Uterus (tissue), 2 donors: ENCODE measurements at regions not wholly inside any gene's neighbourhood (a gene's known extent, or its start where the extent isn't known, plus 50 kb on each side); places are given as distances from the start of the nearest gene placed in this dataset.

Experiments used
- POLR2A ChIP-seq, 2 donors: fragments of 450-650 bp; IDR thresholded peaks; one replicate each; pipeline ENCODE4 v1.6.1; 2016; ENCODE audit warnings: antibody characterized with exemption in 2 of 2, mild to moderate bottlenecking in 1 of 2, moderate library complexity in 1 of 2
- TF ChIP-seq, protein P1 (sequence below), 4 experiments: fragments of 200-600 bp in 2 of 4; fragments of 450-650 bp in 2 of 4; sonication (generic) in 2 of 4; IDR thresholded peaks; one replicate each; pipeline ENCODE4 v1.5.1; 2016 to 2019; ENCODE audit warnings: antibody characterized with exemption in 4 of 4, mild to moderate bottlenecking in 2 of 4, moderate library complexity in 1 of 4

DNA sequence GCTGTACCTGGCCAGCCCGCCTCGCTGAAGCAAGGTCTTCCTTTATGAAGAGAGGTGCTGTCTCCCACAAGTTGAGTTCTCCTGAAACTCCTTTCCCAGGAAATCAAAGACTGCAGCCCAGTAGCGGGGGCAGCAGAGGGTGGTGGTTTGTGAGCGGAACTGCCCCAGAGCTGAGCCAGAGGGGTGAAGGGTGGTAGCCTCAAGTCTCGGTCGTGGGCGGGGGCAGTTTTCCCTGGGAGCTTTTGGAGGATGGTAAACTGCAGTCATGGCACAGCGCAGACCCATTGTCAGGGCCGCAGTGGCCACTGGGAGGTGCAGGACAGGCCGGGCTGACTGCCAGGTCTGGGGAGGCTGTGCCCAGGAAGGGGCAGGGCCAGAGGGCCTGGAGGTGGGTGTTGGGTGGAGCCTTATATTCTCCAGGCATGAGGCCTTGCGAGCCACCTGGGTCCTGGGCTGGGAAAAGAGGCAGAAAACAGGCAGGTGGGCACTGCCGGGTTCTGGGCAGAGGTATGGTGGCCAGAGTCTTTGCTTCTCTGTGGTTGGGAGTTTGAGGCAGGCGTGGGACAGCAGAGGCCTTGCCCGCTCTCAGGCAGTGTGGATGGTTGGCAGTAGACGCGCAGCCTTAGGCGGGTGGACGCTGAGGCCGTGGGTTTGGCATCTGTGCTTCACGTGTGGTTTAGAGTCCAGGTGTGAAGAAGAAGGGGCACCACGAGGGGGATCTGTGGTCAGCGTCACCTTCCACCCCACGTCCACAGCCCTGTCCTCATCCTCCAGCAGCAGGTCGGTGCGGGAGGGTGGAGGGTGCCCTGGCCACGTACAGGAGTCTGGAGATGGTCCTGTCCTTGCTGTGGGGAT is 1176.4 kb downstream of the BRD1 start:
- TF ChIP-seq, protein P1, sequence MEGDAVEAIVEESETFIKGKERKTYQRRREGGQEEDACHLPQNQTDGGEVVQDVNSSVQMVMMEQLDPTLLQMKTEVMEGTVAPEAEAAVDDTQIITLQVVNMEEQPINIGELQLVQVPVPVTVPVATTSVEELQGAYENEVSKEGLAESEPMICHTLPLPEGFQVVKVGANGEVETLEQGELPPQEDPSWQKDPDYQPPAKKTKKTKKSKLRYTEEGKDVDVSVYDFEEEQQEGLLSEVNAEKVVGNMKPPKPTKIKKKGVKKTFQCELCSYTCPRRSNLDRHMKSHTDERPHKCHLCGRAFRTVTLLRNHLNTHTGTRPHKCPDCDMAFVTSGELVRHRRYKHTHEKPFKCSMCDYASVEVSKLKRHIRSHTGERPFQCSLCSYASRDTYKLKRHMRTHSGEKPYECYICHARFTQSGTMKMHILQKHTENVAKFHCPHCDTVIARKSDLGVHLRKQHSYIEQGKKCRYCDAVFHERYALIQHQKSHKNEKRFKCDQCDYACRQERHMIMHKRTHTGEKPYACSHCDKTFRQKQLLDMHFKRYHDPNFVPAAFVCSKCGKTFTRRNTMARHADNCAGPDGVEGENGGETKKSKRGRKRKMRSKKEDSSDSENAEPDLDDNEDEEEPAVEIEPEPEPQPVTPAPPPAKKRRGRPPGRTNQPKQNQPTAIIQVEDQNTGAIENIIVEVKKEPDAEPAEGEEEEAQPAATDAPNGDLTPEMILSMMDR (IDR thresholded peaks at IDR 0.05): no peak
- no peak for TF ChIP-seq POLR2A (IDR thresholded peaks at IDR 0.05)
